GM10248 (cell line): ENCODE measurements at regions not wholly inside any gene's neighbourhood (a gene's known extent, or its start where the extent isn't known, plus 50 kb on each side); places are given as distances from the start of the nearest gene placed in this dataset.
"Not testable (repeated sequence)": the region's sequence is repeated elsewhere in the genome, so short reads cannot be mapped to it uniquely, and the experiment has no call there.

Source experiments
- CTCF ChIA-PET: fragments of 300-600 bp; sonication (Branson Sonifier 250); formaldehyde crosslinking; extraction: SDS; loops from one replicate; lab custom pipeline; 2021; ENCODE audit warnings: antibody characterized with exemption; lab: Yijun Ruan, JAX
- POLR2A ChIA-PET: fragments of 350-650 bp; sonication (Branson Sonifier 250); formaldehyde crosslinking; extraction: SDS; loops from one replicate; lab custom pipeline; 2020; ENCODE audit warnings: antibody characterized with exemption; lab: Yijun Ruan, JAX
- DNase-seq: peaks from one replicate; pipeline ENCODE4 v3.0.0; 2012; ENCODE audit errors: extremely low spot score
- CTCF ChIP-seq: IDR thresholded peaks from 2 replicates; pipeline ENCODE4 v1.5.1; 2012; ENCODE audit warnings: mild to moderate bottlenecking, low read depth; ENCODE audit errors: extremely low read depth, missing control alignments, control extremely low read depth

- TF ChIP-seq CTCF = no peak
- CTCF ChIA-PET = no interaction called here
- POLR2A ChIA-PET = no interaction called here
- DNase-seq = no peak
Measured at GRCh38 chr1:190003376-190003775, 474.3 kb downstream of the BRINP3 start.

- ChIA-PET POLR2A (no interaction called here), CTCF (interaction anchor here (1.6 kb wide), 1 partner anchor 11 kb away, joined by 5 read pairs; no protein-coding TSS in a partner anchor)
- DNase-seq = no peak
- TF ChIP-seq CTCF = no peak
Measured at GRCh38 chr1:190011585-190011984, 466.1 kb downstream of the BRINP3 start.

GRCh38 chr1:190019151-190019550, 458.5 kb downstream of the BRINP3 start:
- CTCF ChIA-PET, DNase-seq, POLR2A ChIA-PET: not testable (repeated sequence)

GRCh38 chr1:190019717-190020116, 457.9 kb downstream of the BRINP3 start:
- TF ChIP-seq CTCF = no peak
- no peak for DNase-seq
- POLR2A ChIA-PET = no interaction called here
- CTCF ChIA-PET = no interaction called here

GRCh38 chr1:190022709-190023108, 455.0 kb downstream of the BRINP3 start:
- ChIA-PET CTCF (no interaction called here), POLR2A (no interaction called here)
- no peak for TF ChIP-seq CTCF
- DNase-seq = no peak

- POLR2A ChIA-PET = no interaction called here
- no peak for TF ChIP-seq CTCF
- CTCF ChIA-PET = no interaction called here
- DNase-seq = no peak
Measured at GRCh38 chr1:190029441-190029840, 448.2 kb downstream of the BRINP3 start.

GRCh38 chr1:190043655-190044054, 434.0 kb downstream of the BRINP3 start:
- no peak for TF ChIP-seq CTCF
- CTCF ChIA-PET = no interaction called here
- POLR2A ChIA-PET = no interaction called here
- no peak for DNase-seq

- CTCF ChIA-PET = no interaction called here
Measured at GRCh38 chr1:190046231-190046630, 431.4 kb downstream of the BRINP3 start.

More at GRCh38 chr1:190046231-190046630, 431.4 kb downstream of the BRINP3 start:
- no peak for TF ChIP-seq CTCF
- POLR2A ChIA-PET = no interaction called here
- no peak for DNase-seq
